CD4-positive, CD25-positive, alpha-beta regulatory T cell (primary cell): ENCODE measurements at regions not wholly inside any gene's neighbourhood (a gene's known extent, or its start where the extent isn't known, plus 50 kb on each side); places are given as distances from the start of the nearest gene placed in this dataset.
A peak's percentile ranks its signal among the peaks of the same experiment; 100 is the strongest.

Source experiments
- ATAC-seq, 2 donors: fragments of 150-1000 bp; cut with Tn5 transposase; one replicate each; pipeline ENCODE4 v1.10.0; 2021; ENCODE audit warnings: low read depth in 2 of 2, moderate number of reproducible peaks in 2 of 2, moderate library complexity in 1 of 2
- DNase-seq, 3 donors: peaks; one replicate each; pipeline versions ENCODE4 v3.0.0 to v3.0.0-alpha.2; 2012 to 2022; ENCODE audit warnings: mixed read lengths in 1 of 3
- H3K27ac ChIP-seq: one replicate; pipeline ENCODE4 v1.7.0; 2013; ENCODE audit warnings: mild to moderate bottlenecking, low read length; ENCODE audit not compliant: insufficient read depth, poor library complexity, severe bottlenecking
- H3K27me3 ChIP-seq: one replicate; pipeline ENCODE4 v1.7.0; 2013; ENCODE audit warnings: low read length; ENCODE audit not compliant: control insufficient read depth, insufficient read depth
- H3K36me3 ChIP-seq: one replicate; pipeline ENCODE4 v1.7.0; 2013; ENCODE audit warnings: mild to moderate bottlenecking, low read length, moderate library complexity; ENCODE audit not compliant: control insufficient read depth, insufficient read depth
- H3K4me1 ChIP-seq: 2 replicates; pipeline ENCODE4 v1.7.0; 2013; ENCODE audit warnings: mild to moderate bottlenecking, low read length; ENCODE audit not compliant: insufficient read depth, control insufficient read depth, poor library complexity, severe bottlenecking
- H3K4me3 ChIP-seq: one replicate; pipeline ENCODE4 v1.7.0; 2013; ENCODE audit warnings: low read depth, mild to moderate bottlenecking, low read length, moderate library complexity
- H3K9me3 ChIP-seq, 2 experiments: 1 replicate in 1 of 2; 2 replicates in 1 of 2; pipeline ENCODE4 v1.7.0; 2013; ENCODE audit warnings: low read length in 2 of 2, mild to moderate bottlenecking in 1 of 2, moderate library complexity in 1 of 2; ENCODE audit not compliant: control insufficient read depth in 2 of 2
- H3K27ac Mint-ChIP-seq, 3 donors: one replicate each; pipeline ENCODE4 v1.8.0; 2020 to 2022; ENCODE audit warnings: mild to moderate bottlenecking in 3 of 3, mixed read lengths in 3 of 3, moderate library complexity in 2 of 3
- H3K27me3 Mint-ChIP-seq: one replicate; pipeline ENCODE4 v1.8.0; 2022; ENCODE audit warnings: mild to moderate bottlenecking, mixed read lengths
- H3K36me3 Mint-ChIP-seq: one replicate; pipeline ENCODE4 v1.8.0; 2020; ENCODE audit warnings: mixed read lengths
- H3K4me1 Mint-ChIP-seq, 4 donors: one replicate each; pipeline ENCODE4 v1.8.0; 2020 to 2022; ENCODE audit warnings: mixed read lengths in 4 of 4, mild to moderate bottlenecking in 1 of 4
- H3K4me3 Mint-ChIP-seq, 4 donors: one replicate each; pipeline ENCODE4 v1.8.0; 2020 to 2022; ENCODE audit warnings: mild to moderate bottlenecking in 4 of 4, mixed read lengths in 4 of 4, moderate library complexity in 3 of 4
- H3K9me3 Mint-ChIP-seq, 7 donors: one replicate each; pipeline ENCODE4 v1.8.0; 2020 to 2022; ENCODE audit warnings: mixed read lengths in 7 of 7, mild to moderate bottlenecking in 3 of 7, moderate library complexity in 2 of 7

DNA sequence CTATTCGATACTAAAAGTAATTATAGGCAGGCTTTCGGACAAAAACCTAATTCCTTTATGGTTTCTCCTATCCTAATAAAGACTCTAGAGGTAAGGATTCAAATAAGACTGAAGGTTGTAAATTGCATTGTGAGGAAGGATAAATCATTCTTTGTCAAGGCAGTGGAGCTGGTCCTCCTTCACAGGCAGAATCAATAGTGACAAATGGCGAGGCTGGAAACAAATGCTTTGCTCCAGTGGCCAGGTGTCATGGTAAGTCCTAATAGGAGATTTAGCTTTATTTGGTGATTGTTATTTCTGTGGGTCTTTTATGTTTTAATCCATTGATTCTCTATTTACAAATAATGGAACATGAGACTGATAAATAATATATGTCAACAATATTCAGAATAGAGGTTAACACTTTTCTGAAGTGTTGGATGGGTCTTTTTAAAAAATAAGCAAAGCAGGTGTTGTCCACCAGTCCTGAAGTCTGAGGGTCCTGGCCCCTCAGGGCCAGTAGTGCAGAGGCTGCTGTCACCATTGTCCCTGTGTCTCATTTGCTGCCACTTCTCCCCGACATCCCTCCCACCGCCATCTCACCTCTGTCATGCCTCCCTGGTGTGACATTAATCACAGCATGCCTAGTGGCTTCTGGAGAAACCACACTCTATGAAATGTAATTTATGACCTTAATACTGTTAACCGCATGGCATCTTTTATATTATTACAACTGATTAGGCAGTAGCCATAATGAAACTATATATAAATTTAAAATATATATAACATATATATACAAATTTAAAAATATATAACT, 120.9 kb upstream of the MAGI3 start:
- Mint-ChIP-seq H3K27me3 (peaks cover 11% of the 10 kb centered on the region), H3K27ac (no peak overlapping the region), H3K9me3 (no peaks in the 10 kb centered on the region), H3K4me3 (no peak overlapping the region), H3K36me3 (no peaks in the 10 kb centered on the region), H3K4me1 (no peaks in the 10 kb centered on the region)
- Histone ChIP-seq H3K9me3 (no peaks in the 10 kb centered on the region), H3K36me3 (no peaks in the 10 kb centered on the region), H3K4me1 (no peaks in the 10 kb centered on the region), H3K4me3 (no peak overlapping the region), H3K27me3 (peaks cover 4% of the 10 kb centered on the region), H3K27ac (no peak overlapping the region)
- no peak for ATAC-seq
- DNase-seq: no peak

DNA sequence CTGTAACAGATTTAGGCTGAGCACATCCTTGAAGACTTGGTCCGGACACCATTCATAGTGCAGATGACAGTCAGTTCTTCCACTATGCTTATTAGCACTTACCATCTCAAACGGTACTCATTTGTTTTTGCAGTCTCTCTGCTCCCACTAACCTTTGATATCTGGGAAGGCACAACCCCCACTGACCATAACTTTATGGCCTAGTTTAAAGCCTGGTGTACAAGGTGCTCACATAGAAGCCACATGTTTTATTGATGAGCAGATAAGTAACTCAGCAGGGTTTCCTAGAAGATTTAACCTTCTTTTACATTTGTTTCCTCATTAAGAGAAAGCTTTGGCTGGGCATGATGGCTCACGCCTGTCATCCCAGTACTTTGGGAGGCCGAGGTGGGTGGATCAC, 119.3 kb upstream of the MAGI3 start:
- ATAC-seq (no peak), DNase-seq (no peak)
- Histone ChIP-seq H3K9me3 (no peaks in the 10 kb centered on the region), H3K4me1 (no peaks in the 10 kb centered on the region), H3K4me3 (no peak overlapping the region), H3K27me3 (peaks cover 4% of the 10 kb centered on the region), H3K36me3 (no peaks in the 10 kb centered on the region), H3K27ac (no peak overlapping the region)
- Mint-ChIP-seq H3K4me3 (no peak overlapping the region), H3K27me3 (peaks cover 11% of the 10 kb centered on the region), H3K36me3 (no peaks in the 10 kb centered on the region), H3K9me3 (peaks cover 0 to 2% (median 0%) of the 10 kb centered on the region in 7 donors), H3K4me1 (no peaks in the 10 kb centered on the region), H3K27ac (no peak overlapping the region)

DNA sequence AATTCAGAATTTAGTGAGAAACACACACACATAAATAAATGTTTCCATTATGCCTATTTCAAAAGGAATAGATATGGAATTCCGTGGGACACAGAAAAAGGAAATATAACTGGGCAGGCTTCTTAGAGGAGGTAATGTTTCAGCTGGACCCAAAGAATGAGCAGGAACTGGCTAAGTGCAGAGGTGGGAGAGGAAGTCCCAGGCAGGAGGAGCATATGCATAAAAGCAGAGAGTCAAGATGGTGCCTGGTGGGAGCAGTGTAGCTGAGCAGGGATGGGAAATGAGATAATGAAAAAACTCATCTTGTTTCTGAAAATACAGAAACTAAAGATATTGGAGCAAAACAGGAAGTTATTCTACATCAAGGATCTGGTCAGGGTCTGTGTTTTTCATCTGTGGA, 115.2 kb upstream of the MAGI3 start:
- Histone ChIP-seq H3K4me3 (no peak overlapping the region), H3K27ac (no peak overlapping the region), H3K36me3 (no peaks in the 10 kb centered on the region), H3K9me3 (no peaks in the 10 kb centered on the region), H3K27me3 (peaks cover 6% of the 10 kb centered on the region), H3K4me1 (no peaks in the 10 kb centered on the region)
- no peaks in the 10 kb centered on the region for H3K4me1 Mint-ChIP-seq
- no peak overlapping the region for H3K4me3 Mint-ChIP-seq
- peaks cover 0 to 4% (median 0%) of the 10 kb centered on the region in 7 donors for H3K9me3 Mint-ChIP-seq
- H3K36me3 Mint-ChIP-seq: no peaks in the 10 kb centered on the region
- H3K27me3 Mint-ChIP-seq: peaks cover 17% of the 10 kb centered on the region
- ATAC-seq (no peak), DNase-seq (no peak)
- no peak overlapping the region for H3K27ac Mint-ChIP-seq

DNA sequence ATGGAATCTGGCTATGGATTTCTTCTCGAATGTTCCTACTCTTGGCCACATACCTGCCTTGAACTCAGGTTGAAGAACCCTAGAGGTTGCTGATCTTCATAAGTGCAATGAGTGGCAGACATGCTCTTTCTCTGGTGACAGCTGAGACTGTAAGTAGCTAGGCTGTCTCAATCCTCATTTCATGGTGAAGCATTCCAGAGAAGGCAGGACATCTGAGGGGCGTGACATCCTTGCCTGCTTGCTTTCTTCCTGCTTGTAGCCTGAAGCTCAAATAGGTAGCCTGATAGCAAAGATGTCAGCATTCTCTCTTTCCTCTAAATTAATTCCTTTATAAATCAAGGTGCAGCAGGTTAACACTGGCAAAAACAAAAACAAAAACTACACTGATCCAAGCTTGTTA, 114.6 kb upstream of the MAGI3 start:
- no peaks in the 10 kb centered on the region for H3K4me1 Mint-ChIP-seq
- H3K27me3 ChIP-seq: peaks cover 10% of the 10 kb centered on the region
- H3K9me3 Mint-ChIP-seq: peaks cover 0 to 5% (median 0%) of the 10 kb centered on the region in 7 donors
- H3K4me1 ChIP-seq: no peaks in the 10 kb centered on the region
- no peaks in the 10 kb centered on the region for H3K36me3 ChIP-seq
- H3K36me3 Mint-ChIP-seq: no peaks in the 10 kb centered on the region
- no peak overlapping the region for H3K4me3 Mint-ChIP-seq
- H3K4me3 ChIP-seq: no peak overlapping the region
- peaks cover 17% of the 10 kb centered on the region for H3K27me3 Mint-ChIP-seq
- no peak overlapping the region for H3K27ac ChIP-seq
- no peaks in the 10 kb centered on the region for H3K9me3 ChIP-seq
- H3K27ac Mint-ChIP-seq: no peak overlapping the region
- DNase-seq (no peak), ATAC-seq (no peak)

DNA sequence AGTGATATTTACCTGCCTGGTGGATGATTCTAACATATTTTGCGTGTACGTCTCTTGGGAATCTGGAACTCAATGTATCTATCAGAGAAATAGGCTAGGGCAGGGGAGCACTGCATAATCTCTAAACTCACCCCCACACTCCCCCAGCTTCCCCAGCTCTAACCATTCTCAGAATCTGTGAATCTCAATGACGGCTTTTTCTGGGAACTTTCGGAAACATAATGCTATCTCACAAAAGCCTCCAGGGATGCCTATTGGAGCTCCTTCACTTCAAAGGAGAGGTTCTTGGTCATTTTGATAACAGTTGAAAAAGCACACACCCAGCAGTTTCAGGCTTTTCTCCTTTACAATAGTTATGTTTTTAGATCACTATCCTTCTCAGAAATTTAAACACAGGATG, 113.8 kb upstream of the MAGI3 start:
- no peaks in the 10 kb centered on the region for H3K36me3 Mint-ChIP-seq
- H3K9me3 ChIP-seq: no peaks in the 10 kb centered on the region
- no peak overlapping the region for H3K4me3 ChIP-seq
- H3K27me3 ChIP-seq: peaks cover 10% of the 10 kb centered on the region
- peak in 1 of 3 donors; percentile 15 for DNase-seq
- H3K4me1 ChIP-seq: no peaks in the 10 kb centered on the region
- no peak overlapping the region for H3K27ac Mint-ChIP-seq
- no peak overlapping the region for H3K4me3 Mint-ChIP-seq
- peaks cover 0 to 5% (median 0%) of the 10 kb centered on the region in 7 donors for H3K9me3 Mint-ChIP-seq
- ATAC-seq: no peak
- no peak overlapping the region for H3K27ac ChIP-seq
- H3K4me1 Mint-ChIP-seq: no peaks in the 10 kb centered on the region
- H3K27me3 Mint-ChIP-seq: peaks cover 17% of the 10 kb centered on the region
- H3K36me3 ChIP-seq: no peaks in the 10 kb centered on the region

DNA sequence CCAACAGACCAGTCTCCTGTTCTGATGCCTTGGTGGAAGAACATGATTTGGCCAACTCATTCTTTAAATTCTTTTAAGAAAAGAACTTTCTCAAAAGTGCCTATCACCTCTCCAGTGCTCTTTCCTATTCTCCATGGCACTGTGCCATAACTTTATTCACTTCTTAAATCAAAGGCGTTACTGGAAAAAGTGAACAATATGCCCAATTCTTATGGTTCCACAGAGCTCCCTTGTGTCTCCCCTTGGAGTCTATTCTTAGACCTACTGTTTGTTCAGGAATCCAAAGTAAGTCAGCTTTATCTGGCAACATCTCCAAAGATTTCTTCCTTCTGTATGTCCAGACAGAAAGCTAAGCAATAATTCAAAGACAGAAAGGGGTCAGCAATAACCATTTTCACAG, 111.9 kb upstream of the MAGI3 start:
- no peak for ATAC-seq
- H3K27me3 Mint-ChIP-seq: peaks cover 16% of the 10 kb centered on the region

DNA sequence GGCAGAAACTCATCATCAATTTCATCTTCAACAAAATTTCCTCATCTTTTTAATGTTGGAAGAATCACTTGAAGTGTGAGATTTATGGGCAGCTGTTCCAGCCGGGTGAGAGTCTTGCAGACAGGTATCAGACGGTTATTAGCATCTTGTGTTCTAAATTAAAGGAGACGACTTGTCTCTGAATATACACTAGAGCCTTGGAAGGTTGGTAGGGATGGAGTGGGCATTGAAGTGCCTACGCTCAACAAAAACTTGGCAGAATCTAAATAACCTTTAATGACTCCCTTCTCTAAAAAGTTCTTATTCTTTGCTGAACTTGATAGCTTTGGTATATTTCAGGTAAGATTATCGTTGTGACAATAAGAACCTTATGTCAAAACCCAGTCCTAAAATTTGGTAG, 111.5 kb upstream of the MAGI3 start:
- H3K4me3 ChIP-seq: no peak overlapping the region
- peaks cover 14% of the 10 kb centered on the region for H3K27me3 Mint-ChIP-seq
- H3K36me3 Mint-ChIP-seq: no peaks in the 10 kb centered on the region
- ATAC-seq (no peak), DNase-seq (no peak)
- no peak overlapping the region for H3K27ac Mint-ChIP-seq
- H3K36me3 ChIP-seq: no peaks in the 10 kb centered on the region
- no peaks in the 10 kb centered on the region for H3K4me1 ChIP-seq
- no peak overlapping the region for H3K4me3 Mint-ChIP-seq
- H3K27ac ChIP-seq: no peak overlapping the region
- H3K4me1 Mint-ChIP-seq: no peaks in the 10 kb centered on the region
- H3K27me3 ChIP-seq: peaks cover 7% of the 10 kb centered on the region
- peaks cover 0 to 5% (median 0%) of the 10 kb centered on the region in 7 donors for H3K9me3 Mint-ChIP-seq
- no peaks in the 10 kb centered on the region for H3K9me3 ChIP-seq

More for the DNA sequence above, 111.9 kb upstream of the MAGI3 start:
- Histone ChIP-seq H3K27me3 (peaks cover 7% of the 10 kb centered on the region), H3K27ac (no peak overlapping the region), H3K4me3 (no peak overlapping the region), H3K9me3 (no peaks in the 10 kb centered on the region), H3K4me1 (no peaks in the 10 kb centered on the region), H3K36me3 (no peaks in the 10 kb centered on the region)
- Mint-ChIP-seq H3K36me3 (no peaks in the 10 kb centered on the region), H3K9me3 (peaks cover 0 to 5% (median 0%) of the 10 kb centered on the region in 7 donors), H3K4me1 (no peaks in the 10 kb centered on the region), H3K27ac (no peak overlapping the region), H3K4me3 (no peak overlapping the region)
- no peak for DNase-seq

DNA sequence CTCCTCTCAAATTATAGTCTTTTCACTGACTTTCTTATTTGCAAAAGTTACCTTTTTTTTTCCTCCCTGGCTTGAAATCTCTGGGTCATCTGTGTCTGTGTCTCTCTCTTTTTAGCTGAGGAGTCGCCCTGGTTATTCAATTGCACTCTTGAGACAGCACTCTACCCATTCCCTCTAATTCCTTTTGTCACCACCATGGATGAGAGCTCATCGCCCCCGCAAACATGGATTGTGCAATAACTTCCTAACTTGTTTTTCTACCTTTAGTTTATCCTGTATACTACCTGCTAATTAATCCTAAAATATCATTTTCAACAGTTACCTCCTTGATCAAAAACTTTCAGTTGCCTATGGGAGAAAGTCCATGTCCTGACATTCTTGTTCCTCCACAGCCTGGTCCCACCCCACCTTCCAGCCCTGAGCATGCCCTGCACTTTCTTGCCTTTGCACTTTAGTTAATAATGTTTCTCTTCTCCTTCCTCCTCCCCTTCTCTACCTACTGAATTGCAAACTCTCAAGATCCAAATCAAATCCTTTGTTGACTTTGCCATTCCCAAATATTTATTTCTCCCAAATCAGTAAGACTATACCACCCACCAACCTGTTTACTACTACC, 110.4 kb upstream of the MAGI3 start:
- no peak overlapping the region for H3K4me3 Mint-ChIP-seq
- no peak overlapping the region for H3K27ac Mint-ChIP-seq

More for the DNA sequence above, 110.4 kb upstream of the MAGI3 start:
- ATAC-seq: no peak
- H3K4me3 ChIP-seq: no peak overlapping the region
- H3K4me1 ChIP-seq: no peaks in the 10 kb centered on the region
- no peaks in the 10 kb centered on the region for H3K36me3 Mint-ChIP-seq
- no peaks in the 10 kb centered on the region for H3K4me1 Mint-ChIP-seq
- H3K9me3 ChIP-seq: no peaks in the 10 kb centered on the region
- peaks cover 19% of the 10 kb centered on the region for H3K27me3 Mint-ChIP-seq
- peaks cover 7% of the 10 kb centered on the region for H3K27me3 ChIP-seq
- H3K36me3 ChIP-seq: no peaks in the 10 kb centered on the region
- H3K9me3 Mint-ChIP-seq: peaks cover 0 to 5% (median 0%) of the 10 kb centered on the region in 7 donors
- DNase-seq: no peak
- no peak overlapping the region for H3K27ac ChIP-seq
